ENCODE measurements at regions not wholly inside any gene's neighbourhood (a gene's known extent, or its start where the extent isn't known, plus 50 kb on each side); places are given as distances from the start of the nearest gene placed in this dataset.

GRCh38 chr12:18905134-18905533 lies 167.2 kb downstream of the CAPZA3 start:
- no peak for DNase-seq

- no peak for DNase-seq
Measured at GRCh38 chr12:18906395-18906794, 168.5 kb downstream of the CAPZA3 start.

GRCh38 chr12:18907127-18907526 lies 169.2 kb downstream of the CAPZA3 start:
- no peak for DNase-seq

- DNase-seq, result no peak
Measured at GRCh38 chr12:18907728-18908127, 169.8 kb downstream of the CAPZA3 start.

DNA sequence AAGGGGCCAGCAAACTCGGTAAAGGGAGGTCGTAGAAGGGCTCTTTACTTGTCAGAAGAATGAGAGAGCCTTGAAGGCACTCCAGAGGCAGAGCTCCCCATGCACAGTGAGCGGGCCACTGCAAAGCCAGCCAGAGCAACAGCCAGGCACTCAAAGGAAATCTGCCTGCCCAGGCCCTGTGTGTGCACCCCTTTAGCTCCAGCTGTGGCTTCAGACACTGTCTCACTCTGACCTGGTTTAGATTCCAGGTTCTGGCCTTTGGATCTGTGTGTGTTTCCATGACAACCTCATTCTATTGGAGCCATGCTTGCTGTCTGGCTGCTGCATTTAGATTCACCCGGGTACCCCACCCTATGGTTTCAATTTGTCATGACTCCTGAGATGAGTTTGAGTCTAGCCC lies 170.3 kb downstream of the CAPZA3 start:
- no peak for DNase-seq

DNA sequence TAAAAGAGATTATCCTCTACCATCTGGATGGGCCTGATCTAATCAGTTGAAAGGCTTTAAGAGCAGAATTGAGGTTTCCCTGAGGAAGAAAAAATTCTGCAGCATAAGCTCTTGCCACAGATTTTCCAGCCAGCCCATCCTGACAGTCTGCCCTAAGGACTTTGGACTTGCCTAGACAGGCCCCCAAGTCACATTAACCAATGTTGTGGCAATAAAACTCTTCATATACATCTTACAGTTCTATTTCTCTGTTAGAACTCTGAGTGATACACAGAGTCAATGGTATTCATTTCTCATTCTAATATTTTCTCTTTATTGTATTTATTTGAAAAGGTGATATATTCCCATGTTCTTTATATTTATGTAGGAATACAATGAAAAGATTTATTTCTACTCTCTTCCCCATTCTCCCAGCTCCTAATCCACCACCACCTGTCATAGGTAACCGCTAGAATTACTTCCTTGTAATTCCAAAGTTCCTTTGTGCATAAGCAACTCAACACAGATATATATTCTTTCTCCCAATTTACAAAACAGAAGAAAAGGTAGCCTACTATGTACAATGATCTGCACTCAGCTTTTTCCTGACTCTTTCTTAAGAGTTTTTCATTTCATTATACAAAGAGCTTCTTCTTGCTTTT lies 182.1 kb downstream of the CAPZA3 start:
- DNase-seq, result no peak

- no peak for DNase-seq
Measured at GRCh38 chr12:18922851-18923250, 184.9 kb downstream of the CAPZA3 start.

GRCh38 chr12:18923721-18924120 lies 185.8 kb downstream of the CAPZA3 start:
- no peak for DNase-seq

DNA sequence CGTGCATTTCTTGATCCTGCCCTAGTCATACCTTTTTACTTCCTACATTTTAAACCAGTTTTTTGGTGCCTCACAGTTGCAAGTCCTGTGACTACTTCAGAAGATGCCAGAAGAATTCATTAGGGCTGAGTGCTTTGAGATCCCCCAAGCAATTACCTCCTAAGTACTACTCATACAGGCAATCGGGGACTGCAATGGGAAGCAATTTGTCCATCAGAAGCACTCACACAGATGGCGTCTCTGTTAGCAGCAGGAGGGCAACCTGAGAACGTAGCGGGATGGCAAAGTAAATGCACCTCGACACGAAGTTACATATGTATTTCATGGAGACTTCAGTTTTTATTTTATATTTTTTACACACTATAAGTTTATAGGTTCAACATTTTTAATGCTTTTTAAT lies 188.3 kb downstream of the CAPZA3 start:
- no peak for DNase-seq

- DNase-seq, result no peak
Measured at GRCh38 chr12:18932211-18932610, 194.3 kb downstream of the CAPZA3 start.

DNA sequence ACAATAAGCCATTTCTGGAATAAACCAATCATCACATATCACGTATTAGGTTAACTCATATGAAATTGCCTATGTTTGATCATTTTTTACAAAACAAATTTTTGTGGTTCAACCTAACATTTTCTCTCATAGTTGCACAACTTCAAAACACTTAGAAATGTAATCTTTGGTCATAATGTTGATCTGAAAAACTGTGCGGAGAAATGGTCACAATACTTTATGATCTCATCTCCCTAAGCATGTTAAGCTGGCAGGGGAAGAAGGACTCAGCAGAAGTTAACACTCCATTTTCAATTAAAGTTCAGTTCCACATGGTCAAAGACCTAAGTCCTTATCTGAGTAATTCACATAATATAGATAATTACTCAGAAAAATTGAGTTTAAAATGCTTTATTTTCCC lies 194.8 kb downstream of the CAPZA3 start:
- no peak for DNase-seq

DNA sequence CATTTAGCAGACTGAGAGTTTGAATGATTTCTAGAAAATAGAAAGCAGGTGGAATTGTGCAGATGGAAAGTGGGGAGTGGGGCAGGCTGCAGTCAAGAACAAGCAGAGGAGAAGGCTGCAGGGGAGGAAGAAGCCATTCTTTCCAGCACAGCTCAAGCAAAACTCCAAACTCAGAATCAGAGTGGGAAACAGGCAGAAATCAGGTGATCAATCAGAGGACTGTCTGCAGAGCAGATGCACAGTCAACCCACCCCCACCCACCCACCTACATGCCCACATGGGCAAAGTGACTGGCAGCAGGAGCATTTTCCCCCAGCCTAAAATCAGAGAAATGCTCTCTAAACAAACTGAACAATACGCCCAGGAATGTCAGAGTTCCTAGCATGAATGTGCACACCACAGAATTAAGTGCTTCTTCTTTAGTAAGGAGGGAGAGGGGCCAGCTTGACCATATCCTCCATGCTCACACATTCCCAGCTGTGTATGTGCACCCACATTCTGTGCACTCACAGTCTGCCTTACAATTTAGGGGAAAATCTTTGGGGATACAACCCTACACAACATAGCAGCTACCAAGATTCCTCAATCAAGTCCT lies 194.1 kb upstream of the PLEKHA5 start:
- no peak for DNase-seq

- no peak for DNase-seq
Measured at GRCh38 chr12:18939051-18939450, 190.5 kb upstream of the PLEKHA5 start.

DNA sequence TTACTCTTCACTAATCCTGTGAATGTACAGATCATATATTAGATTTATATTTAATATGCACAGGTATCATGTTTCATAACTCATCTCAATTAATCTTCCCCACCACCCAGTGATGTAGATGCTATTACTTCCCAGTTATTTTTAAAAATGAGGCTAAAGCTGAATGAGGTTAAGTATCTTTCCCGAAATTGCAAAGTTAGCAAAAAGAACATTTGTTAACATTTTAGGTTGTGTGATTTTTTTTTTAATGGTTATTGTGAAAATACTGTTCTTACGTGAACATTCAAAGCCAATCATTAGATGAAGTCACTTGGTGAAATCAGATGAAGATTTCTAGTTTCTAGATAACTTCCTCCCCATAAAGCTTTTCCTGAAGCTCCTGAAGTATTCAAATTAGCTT lies 186.9 kb upstream of the PLEKHA5 start:
- DNase-seq, result no peak

- DNase-seq, result no peak
Measured at GRCh38 chr12:18943200-18943599, 186.3 kb upstream of the PLEKHA5 start.

DNA sequence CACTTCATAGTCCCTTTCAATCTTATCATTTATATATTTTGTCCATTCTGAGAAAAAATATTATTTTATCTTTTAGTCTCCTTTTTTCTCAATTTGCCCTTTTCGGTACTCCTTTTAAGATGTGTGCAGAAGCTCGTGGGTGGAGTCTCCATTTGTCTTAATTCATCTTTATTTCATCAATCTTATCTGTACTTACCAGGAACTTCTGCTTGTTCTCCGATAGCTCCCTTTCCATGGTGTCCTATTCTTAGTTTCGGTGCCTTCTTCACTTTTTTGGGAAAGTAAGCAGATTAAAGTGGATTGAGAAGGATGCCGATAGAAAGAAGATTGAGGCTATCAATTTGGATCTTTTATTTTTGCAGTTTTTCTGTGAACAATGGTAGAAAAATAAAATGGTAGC lies 183.4 kb upstream of the PLEKHA5 start:
- DNase-seq, result no peak

- no peak for DNase-seq
Measured at GRCh38 chr12:18951218-18951617, 178.3 kb upstream of the PLEKHA5 start.

DNA sequence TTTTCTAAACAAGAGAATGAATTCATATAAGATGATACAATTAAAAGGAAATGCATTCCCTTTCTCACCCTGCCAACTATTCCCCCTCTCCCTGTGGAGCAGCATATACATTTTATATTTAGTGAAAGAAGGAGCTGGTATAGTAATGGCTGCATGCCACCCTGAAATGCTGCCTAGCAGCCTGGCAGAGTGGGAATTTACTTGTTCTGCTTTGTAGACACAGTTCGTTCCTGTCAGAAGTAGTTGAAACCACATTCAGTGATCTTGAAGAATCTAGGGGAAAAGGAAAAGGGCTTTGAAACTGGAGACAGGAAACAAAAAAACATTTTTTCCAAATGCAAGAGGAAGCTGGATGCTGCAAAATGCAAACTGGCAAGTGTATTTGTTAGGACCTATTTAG lies 176.0 kb upstream of the PLEKHA5 start:
- DNase-seq, result no peak

DNA sequence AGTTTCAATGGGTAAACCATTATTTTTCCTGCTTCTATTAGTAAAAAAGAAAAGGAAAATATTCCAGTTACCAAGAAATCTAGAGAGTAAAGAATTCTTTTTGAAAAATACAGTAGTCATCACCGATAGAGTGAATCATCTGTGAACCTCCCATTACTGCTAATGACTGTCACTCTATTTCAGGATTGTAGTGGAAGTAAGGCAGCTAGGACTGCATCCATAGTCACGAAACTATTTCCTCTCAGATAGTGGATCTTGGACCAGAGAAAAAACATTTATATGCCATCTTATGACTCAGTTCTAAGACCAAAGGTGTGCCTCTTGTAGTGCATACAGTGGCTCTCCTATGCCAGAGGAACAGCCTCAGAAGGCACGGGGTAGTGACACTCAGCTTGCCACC lies 173.9 kb upstream of the PLEKHA5 start:
- DNase-seq, result no peak

DNA sequence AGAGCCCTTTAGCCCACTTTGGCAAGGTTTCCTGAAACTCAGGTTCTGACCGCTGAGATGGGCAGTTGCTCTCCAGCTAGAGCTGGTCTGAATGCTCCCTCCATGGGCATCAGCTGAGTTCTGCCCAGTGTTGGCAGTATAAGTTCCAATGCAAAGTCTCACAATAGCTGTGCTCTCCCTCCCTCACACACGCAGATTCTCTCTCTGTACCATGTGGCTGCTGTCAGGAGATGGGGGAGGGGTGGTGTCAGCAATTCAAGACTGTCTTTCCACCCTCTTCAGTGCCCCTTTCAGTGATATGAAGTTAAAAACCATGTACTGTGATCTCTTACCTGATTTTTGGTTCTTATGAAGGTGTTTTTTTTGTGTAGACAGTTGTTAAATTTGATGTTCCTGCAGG lies 164.3 kb upstream of the PLEKHA5 start:
- no peak for DNase-seq

DNA sequence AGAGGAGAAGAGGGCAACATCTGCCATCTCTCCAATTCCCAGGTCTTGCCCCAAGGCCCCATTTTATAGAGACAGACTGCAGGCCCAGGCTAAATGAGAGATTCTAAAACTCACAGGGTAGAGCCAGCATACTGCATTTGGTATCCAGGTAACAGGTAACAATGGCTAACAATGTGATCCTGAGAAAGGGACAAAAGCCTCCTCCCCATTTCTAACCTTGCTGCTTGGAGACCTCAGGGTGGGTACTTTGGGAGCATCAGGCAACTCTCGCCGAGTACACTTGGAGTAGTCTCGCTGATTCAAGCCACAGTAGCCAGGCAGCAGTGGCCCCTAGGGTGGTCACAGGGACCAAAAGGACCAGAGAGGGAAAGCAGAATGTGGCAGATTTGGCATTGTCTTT lies 162.6 kb upstream of the PLEKHA5 start:
- DNase-seq, result no peak

DNA sequence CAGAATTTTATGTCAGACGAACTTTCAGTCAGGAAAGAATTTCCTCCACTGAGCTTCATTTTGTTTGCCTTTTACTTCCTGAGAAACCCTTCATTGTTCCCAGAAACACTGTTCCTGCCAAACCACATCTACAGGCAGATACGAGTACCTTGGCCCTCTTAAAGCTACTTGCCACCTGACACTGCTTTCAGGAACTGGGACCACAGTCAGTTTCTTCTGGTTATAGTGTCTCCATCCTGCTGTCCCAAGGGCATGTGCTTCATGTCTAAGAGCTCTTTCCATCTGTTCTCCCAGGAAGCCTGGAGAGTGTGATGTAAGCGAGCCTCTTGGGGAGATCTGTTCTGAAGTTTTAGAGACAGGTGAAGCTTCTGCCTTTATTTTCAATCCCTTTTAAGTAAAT lies 161.7 kb upstream of the PLEKHA5 start:
- peak; percentile 8 for DNase-seq

GRCh38 chr12:18969512-18969911 lies 160.0 kb upstream of the PLEKHA5 start:
- DNase-seq, result no peak

- no peak for DNase-seq
Measured at GRCh38 chr12:18970603-18971002, 158.9 kb upstream of the PLEKHA5 start.

- DNase-seq, result no peak
Measured at GRCh38 chr12:18971932-18972331, 157.6 kb upstream of the PLEKHA5 start.
